Retinal pigment epithelial cell (primary cell): ENCODE measurements at regions not wholly inside any gene's neighbourhood (a gene's known extent, or its start where the extent isn't known, plus 50 kb on each side); places are given as distances from the start of the nearest gene placed in this dataset.

Source experiments
- DNase-seq: peaks from one replicate; pipeline ENCODE4 v3.0.0-alpha.2; 2010; ENCODE audit warnings: low read depth
- H3K4me3 ChIP-seq: 2 replicates; pipeline ENCODE4 v1.5.1; 2011; ENCODE audit warnings: mild to moderate bottlenecking, low read length, control low read depth, moderate library complexity
- CTCF ChIP-seq: conservative IDR thresholded peaks from 2 replicates; pipeline ENCODE4 v1.5.1; 2011; ENCODE audit warnings: low read depth, low read length, control low read depth, inconsistent platforms

- TF ChIP-seq CTCF, result no peak
- DNase-seq, result no peak
- no peak overlapping the region for H3K4me3 ChIP-seq
These were observed 270.4 kb upstream of the ELAC2 start for GRCh38 chr17:13288248-13288647.

GRCh38 chr17:13287226-13287625 lies 269.4 kb upstream of the ELAC2 start:
- TF ChIP-seq CTCF, result no peak
- H3K4me3 ChIP-seq, result no peak overlapping the region
- DNase-seq, result no peak

GRCh38 chr17:13283606-13284005 lies 265.8 kb upstream of the ELAC2 start:
- DNase-seq, result no peak
- H3K4me3 ChIP-seq, result no peak overlapping the region
- TF ChIP-seq CTCF, result no peak

- no peak for TF ChIP-seq CTCF
- no peak overlapping the region for H3K4me3 ChIP-seq
- no peak for DNase-seq
These were observed 263.8 kb upstream of the ELAC2 start for GRCh38 chr17:13281626-13282025.

- TF ChIP-seq CTCF, result no peak
These were observed 256.0 kb upstream of the ELAC2 start for GRCh38 chr17:13273806-13274205.

GRCh38 chr17:13272296-13272695 lies 254.5 kb upstream of the ELAC2 start:
- DNase-seq, result no peak
- TF ChIP-seq CTCF, result no peak
- H3K4me3 ChIP-seq, result no peak overlapping the region

More at GRCh38 chr17:13273806-13274205, 256.0 kb upstream of the ELAC2 start:
- H3K4me3 ChIP-seq, result no peak overlapping the region
- DNase-seq, result no peak

GRCh38 chr17:13268791-13269595 lies 251.2 kb upstream of the ELAC2 start:
- no peak for DNase-seq
- H3K4me3 ChIP-seq, result no peak overlapping the region
- TF ChIP-seq CTCF, result no peak
